Tibial nerve (tissue), 4 donors: ENCODE measurements at regions not wholly inside any gene's neighbourhood (a gene's known extent, or its start where the extent isn't known, plus 50 kb on each side); places are given as distances from the start of the nearest gene placed in this dataset.

Experiments used
- CTCF ChIP-seq, 5 experiments: fragments of 200-600 bp in 3 of 5; fragments of 450-650 bp in 2 of 5; sonication (generic) in 3 of 5; IDR thresholded peaks; one replicate each; pipeline ENCODE4 v1.5.1; 2016 to 2019; ENCODE audit warnings: antibody characterized with exemption in 5 of 5, mild to moderate bottlenecking in 3 of 5, moderate library complexity in 2 of 5
- EP300 ChIP-seq, 2 donors: sonication (generic); formaldehyde crosslinking; IDR thresholded peaks; one replicate each; pipeline ENCODE4 v1.6.1; 2017; ENCODE audit warnings: antibody characterized with exemption in 2 of 2, mild to moderate bottlenecking in 1 of 2

- no peak for TF ChIP-seq CTCF (IDR thresholded peaks at IDR 0.05)
- TF ChIP-seq EP300 (IDR thresholded peaks at IDR 0.05): no peak
These were observed 113.9 kb upstream of the BRINP1 start for GRCh38 chr9:119483153-119483552.
